ENCODE measurements at regions not wholly inside any gene's neighbourhood (a gene's known extent, or its start where the extent isn't known, plus 50 kb on each side); places are given as distances from the start of the nearest gene placed in this dataset.

DNA sequence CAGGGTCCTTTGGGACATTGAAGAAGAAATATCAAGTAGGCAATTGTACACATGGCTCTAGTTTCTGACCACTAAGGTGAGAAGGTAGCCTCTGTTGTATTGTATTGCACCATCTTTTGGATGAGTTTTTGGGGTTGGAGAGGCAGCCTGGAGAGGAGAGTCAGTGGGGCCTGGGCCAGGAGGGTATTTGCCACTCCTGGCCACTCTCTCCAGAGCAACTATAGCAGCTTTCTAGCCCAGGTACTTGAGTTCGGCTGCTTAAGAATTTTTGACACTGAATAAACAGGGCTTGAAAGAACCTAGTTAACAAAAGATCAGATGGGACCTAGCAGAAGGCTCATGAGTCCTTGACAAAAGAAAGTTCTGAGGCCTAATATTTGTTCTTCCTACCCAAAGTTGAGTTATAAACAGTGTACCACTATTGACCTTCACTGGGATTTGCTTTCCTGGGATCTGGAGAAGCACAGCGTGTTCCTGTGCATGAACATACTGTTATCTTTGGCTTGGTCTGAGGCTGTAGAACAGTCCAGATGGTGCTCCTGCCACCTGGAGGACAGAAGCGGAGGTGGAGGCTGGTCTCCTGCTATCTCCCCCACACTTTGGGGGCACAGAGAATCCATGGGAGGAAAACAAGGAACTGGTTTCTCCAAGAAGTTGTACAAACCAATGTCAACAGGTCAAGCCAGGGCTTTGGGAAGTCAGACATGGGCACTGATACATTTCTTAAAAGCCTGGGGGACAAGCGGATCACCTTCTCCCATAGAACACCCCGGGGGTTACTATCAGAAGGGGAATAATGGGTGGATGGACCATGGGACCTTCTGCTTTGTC is 110.4 kb upstream of the LIFR start:
- H3K14ac ChIP-seq (ENCODE audit: insufficient read depth, low read length) = no peak overlapping the region
- no peak overlapping the region for H2BK12ac ChIP-seq (ENCODE audit: insufficient read length, low read depth, low read length)
- no peaks in the 10 kb centered on the region for H4K20me1 ChIP-seq (ENCODE audit: control insufficient read depth, insufficient read depth, insufficient read length)
- H3K9me3 ChIP-seq (ENCODE audit: control insufficient read depth, low read depth, low read length) = no peaks in the 10 kb centered on the region
- H3K9ac ChIP-seq (ENCODE audit: extremely low read depth, insufficient read length, low read length) = no peak overlapping the region
- TF ChIP-seq, protein P1, sequence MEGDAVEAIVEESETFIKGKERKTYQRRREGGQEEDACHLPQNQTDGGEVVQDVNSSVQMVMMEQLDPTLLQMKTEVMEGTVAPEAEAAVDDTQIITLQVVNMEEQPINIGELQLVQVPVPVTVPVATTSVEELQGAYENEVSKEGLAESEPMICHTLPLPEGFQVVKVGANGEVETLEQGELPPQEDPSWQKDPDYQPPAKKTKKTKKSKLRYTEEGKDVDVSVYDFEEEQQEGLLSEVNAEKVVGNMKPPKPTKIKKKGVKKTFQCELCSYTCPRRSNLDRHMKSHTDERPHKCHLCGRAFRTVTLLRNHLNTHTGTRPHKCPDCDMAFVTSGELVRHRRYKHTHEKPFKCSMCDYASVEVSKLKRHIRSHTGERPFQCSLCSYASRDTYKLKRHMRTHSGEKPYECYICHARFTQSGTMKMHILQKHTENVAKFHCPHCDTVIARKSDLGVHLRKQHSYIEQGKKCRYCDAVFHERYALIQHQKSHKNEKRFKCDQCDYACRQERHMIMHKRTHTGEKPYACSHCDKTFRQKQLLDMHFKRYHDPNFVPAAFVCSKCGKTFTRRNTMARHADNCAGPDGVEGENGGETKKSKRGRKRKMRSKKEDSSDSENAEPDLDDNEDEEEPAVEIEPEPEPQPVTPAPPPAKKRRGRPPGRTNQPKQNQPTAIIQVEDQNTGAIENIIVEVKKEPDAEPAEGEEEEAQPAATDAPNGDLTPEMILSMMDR (conservative IDR thresholded peaks at IDR 0.05) = peak; percentile 71
- no peaks in the 10 kb centered on the region for H3K23me2 ChIP-seq (ENCODE audit: insufficient read length, low read depth, low read length, poor library complexity, severe bottlenecking)
- no peak overlapping the region for H3K23ac ChIP-seq (ENCODE audit: insufficient read length, low read depth, low read length)
- H2BK20ac ChIP-seq (ENCODE audit: low read depth, low read length, poor library complexity, severe bottlenecking) = no peak overlapping the region
- H2BK5ac ChIP-seq (ENCODE audit: insufficient read length, low read length) = no peak overlapping the region
- no peak overlapping the region for H2AFZ ChIP-seq (ENCODE audit: low read length)
- no peak overlapping the region for H4K91ac ChIP-seq (ENCODE audit: insufficient read length, low read depth, low read length)
- no peak overlapping the region for H2BK15ac ChIP-seq (ENCODE audit: low read depth, low read length)
- DNase-seq = peak; percentile 46
- no peak overlapping the region for H2AK5ac ChIP-seq (ENCODE audit: insufficient read length, low read length)
- H3K27ac Mint-ChIP-seq = no peak overlapping the region
- no peak overlapping the region for H3K4ac ChIP-seq (ENCODE audit: low read depth, low read length)
- no peaks in the 10 kb centered on the region for H3K36me3 Mint-ChIP-seq (ENCODE audit: insufficient read depth in 1 of 3, low read depth in 3 of 3)
- no peaks in the 10 kb centered on the region for H3K79me1 ChIP-seq (ENCODE audit: insufficient read depth, low read depth, low read length, poor library complexity, severe bottlenecking)
- no peak overlapping the region for H3T11ph ChIP-seq (ENCODE audit: low read length)
- no peak overlapping the region for H3K4me3 Mint-ChIP-seq
- H3K9me3 Mint-ChIP-seq = no peaks in the 10 kb centered on the region
- H2BK120ac ChIP-seq (ENCODE audit: low read depth, low read length, poor library complexity, severe bottlenecking) = no peak overlapping the region
- H3K27me3 Mint-ChIP-seq (ENCODE audit: low read depth) = no peaks in the 10 kb centered on the region
- H3K4me1 ChIP-seq (ENCODE audit: insufficient read depth, low read length) = no peaks in the 10 kb centered on the region; the same call in 1 of the 2 replicates
- no peaks in the 10 kb centered on the region for H3K79me2 ChIP-seq (ENCODE audit: insufficient read depth, low read length)
- H3K27me3 ChIP-seq (ENCODE audit: insufficient read depth, low read length) = no peaks in the 10 kb centered on the region
- H3K27ac ChIP-seq (ENCODE audit: insufficient read length, low read depth, low read length) = no peak overlapping the region
- no peak overlapping the region for H3K56ac ChIP-seq (ENCODE audit: insufficient read length, low read depth, low read length)
- no peak overlapping the region for H4K5ac ChIP-seq (ENCODE audit: insufficient read length, low read depth, low read length)
- H3K4me1 Mint-ChIP-seq = no peaks in the 10 kb centered on the region
- H3K4me2 ChIP-seq (ENCODE audit: insufficient read depth, insufficient read length, low read length) = no peak overlapping the region
- no peak overlapping the region for H4K8ac ChIP-seq (replicated peaks; ENCODE audit: insufficient read length, low read depth, low read length)
- no CpG with 5 or more reads among the region's 5 CpGs for whole genome bisulfite sequencing (ENCODE audit: extremely low coverage, insufficient read length, low lambda C conversion rate)
- no peak overlapping the region for H3K18ac ChIP-seq (ENCODE audit: insufficient read length, low read depth, low read length)

Measured in H9 (cell line).